Activated CD8-positive, alpha-beta memory T cell treated with anti-CD3 and anti-CD28 coated beads for 1 hour (primary cell): ENCODE measurements at regions not wholly inside any gene's neighbourhood (a gene's known extent, or its start where the extent isn't known, plus 50 kb on each side); places are given as distances from the start of the nearest gene placed in this dataset.

ENCODE experiments used
- DNase-seq, 2 donors: peaks; one replicate each; pipeline ENCODE4 v3.0.0-alpha.2; 2020; ENCODE audit warnings: low read depth in 1 of 2; ENCODE audit errors: extremely low read depth in 1 of 2

DNA sequence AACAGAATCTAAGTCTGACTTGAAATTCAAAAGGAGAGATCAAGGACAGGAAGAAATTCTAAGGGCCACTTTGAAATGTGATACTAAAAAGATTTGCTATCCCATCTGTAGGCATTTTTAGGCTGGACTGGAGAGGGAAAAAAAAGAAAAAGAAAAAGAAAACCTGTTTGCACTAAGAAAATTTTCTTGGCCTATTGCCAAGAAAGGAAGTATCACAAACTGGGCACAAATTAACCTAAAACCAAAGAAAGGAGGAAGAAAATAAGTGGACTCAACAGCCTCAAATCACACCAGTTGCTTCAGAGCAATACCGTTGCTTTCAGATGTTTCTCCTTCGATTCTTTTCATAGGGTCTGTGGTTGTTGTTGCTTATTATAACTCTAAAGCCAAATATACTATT, 287.9 kb upstream of the VRK2 start:
- DNase-seq, result no peak

DNA sequence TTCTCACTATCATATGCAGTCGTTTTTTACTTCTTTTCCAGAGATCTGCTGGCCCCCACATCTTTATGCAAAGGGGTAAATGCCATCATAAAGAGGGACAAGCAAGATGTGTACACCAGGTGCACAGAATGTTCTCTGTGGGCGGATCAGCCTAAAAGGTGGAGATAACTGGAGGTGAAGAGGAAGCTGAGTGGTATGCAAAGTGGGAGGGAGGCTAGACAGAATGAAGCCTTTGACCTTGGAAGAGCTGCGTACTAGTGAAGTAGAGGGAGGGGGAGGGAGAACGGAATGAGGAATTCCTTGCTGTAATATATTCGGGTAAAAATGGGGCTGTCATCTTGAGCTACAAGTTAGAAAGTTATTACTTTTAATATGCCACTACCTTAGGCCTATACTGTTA, 287.5 kb upstream of the VRK2 start:
- no peak for DNase-seq

DNA sequence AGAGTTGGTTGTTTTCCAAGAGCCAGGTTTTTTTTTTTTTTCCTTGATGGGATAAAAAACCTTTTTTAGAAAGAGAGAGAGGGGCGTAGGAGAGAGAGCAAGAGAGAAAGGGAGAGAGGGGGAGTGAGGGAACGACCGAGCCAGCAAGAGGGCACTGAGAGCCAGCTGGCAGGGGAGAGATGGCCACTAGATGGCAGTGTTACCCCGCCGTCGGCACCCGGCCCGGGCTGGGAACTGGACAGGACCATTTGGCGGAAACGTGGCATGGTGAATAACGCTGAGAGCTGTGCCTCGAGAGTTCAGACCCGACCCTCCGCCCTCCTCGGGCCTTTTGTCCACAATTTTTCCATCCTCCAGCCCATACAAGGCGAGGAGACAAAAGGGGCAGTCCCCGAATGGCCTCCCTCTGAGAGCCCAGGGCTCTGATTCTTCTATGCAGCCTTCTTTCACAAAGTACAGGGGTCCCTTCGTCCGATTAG, 286.7 kb upstream of the VRK2 start:
- peak; percentile 16 to 57 for DNase-seq

DNA sequence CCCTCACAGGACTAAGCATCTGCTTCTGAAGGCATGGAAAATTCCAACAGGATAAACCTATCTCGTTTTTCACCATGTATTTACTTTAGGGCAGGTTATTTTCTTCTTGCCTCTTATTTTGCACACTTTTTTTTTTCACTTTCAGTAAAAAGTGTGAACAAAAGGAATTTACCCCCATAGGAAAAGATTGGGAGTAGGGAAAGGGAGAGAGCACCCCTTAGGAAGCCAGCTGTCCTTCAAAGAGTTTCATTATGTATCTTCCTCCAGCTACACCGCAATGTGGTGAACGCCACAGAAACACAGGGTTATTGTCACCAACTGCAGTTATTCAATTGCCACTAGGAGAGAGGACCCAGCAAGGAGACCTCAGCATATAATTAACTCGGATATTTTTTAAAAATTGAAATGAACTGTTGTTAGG, 286.2 kb upstream of the VRK2 start:
- no peak for DNase-seq

DNA sequence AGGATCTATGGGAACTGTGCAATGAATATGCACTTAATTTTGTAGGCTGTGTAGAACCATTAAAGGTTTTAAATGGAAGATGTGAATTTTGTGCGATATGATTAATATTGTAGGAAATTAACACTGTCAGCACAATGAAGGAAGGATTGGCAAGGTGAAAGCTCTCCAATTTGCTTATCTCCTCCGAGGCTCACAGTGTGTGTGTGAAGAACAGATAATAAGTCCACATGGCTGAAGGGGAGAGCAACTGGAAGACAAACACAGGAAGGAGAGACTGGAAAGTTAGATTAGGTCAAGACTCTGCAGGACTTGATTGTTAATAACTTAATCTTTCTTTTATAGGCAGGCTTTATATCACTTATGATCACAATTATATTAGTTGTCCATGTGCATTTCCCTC, 269.7 kb upstream of the VRK2 start:
- no peak for DNase-seq

DNA sequence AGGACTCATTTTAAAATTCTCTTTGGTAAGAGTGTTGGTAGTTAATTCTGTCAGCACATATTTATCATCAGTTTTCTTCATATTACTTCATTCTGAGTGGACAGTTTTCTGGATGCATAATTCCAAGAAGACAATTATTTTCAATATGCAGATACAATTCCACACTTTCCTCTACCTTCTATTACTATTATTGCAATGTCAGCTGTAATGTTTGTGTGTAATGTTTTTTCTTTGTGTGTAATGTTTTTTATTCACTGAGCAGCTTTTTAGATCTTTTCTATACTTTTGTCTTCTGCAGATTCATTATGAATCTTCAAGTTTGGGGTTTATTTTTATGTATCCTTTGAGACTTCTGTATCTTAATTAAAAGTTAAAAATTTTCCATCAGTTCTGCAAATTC, 264.0 kb upstream of the VRK2 start:
- DNase-seq, result no peak

DNA sequence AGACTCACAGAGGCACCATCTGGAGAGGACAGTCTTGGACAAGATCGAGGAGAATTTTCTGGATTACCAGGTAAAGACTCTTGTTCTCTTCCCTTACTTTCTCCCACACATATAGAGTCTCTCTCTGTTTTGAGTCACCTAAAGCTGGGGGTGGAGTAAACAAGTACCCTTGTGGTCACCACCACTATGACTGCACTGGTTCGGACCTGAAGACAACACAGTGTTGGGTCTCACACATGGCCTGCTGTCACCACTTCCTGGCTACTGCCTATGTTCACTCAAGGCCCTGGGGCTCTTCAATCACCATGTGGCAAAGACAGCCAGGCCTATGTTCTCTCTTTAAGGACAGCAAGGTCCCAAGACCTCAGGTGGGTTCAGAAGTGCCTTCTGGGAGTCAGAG, 253.3 kb upstream of the VRK2 start:
- no peak for DNase-seq

DNA sequence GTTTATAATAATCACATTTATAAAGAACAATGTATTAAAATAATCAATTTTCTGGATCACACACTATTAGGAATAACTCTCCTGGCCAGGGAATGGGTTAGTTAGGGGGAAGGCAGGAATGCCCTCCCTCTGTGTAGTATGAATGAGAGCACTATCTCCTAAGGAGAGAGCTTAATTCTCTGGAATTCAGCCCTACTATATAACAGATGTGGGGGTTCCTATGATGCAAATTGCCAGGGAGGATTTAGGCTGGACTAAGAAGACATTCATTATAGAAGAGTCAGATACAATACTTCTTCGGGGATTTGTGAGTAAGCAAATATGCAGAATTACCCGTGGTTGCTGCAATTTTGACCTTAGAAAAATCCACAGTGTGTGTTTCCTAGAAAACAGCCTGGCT, 250.1 kb upstream of the VRK2 start:
- DNase-seq, result no peak

DNA sequence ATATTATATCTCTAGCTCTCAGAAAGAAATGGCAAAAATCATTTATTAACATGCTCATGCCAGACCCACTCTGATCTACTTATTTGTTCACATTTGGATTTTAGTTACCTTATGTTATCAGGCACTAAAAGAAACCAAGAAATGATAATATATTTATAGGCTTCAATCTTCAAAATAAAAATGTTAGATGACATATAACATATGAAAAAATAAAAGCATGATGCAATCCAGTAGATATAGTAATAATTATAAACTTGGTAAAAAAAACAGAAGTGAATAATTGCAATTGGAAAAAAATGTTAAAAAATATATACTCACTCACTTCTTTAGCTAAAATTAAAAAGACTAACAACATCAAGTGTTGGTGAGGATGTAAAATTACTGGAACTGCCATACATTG, 248.3 kb upstream of the VRK2 start:
- no peak for DNase-seq

DNA sequence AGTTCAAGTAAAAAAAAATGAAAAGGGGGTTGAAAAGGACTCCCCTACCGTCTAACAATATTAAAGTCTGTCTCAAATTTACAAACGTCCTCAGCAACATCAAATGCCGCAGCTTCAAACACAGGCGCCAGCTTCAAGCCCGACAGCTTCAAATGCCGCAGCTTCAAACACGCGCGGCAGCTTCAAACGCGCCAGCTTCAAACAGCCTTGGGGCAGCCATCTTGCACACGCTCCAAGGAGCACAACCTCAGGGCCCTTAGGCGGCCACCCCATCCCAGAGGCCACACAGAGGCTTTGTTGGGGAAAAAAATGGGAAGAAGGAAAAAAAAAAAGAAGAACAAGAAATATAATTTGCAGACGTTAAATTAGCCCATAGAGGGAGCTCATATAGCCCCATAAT, 244.4 kb upstream of the VRK2 start:
- no peak for DNase-seq

DNA sequence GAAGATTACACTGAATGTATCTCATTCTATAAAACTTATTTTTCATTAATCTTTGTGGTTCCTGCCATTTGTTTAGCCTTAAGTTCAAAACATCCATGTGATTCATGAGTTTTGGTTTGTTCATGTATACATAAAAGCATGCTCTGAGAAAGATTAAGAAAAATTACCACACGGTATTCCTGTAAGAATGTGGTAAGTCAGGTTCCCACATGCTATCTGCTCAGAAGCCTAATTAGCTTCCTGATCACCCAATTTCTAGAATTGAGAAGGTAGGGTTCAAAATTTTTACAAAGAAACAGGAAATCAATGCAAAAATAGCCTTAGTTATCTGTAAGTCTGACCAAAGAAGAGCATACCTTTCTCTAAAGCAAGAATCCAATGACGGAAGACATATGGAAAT, 241.6 kb upstream of the VRK2 start:
- DNase-seq, result no peak

DNA sequence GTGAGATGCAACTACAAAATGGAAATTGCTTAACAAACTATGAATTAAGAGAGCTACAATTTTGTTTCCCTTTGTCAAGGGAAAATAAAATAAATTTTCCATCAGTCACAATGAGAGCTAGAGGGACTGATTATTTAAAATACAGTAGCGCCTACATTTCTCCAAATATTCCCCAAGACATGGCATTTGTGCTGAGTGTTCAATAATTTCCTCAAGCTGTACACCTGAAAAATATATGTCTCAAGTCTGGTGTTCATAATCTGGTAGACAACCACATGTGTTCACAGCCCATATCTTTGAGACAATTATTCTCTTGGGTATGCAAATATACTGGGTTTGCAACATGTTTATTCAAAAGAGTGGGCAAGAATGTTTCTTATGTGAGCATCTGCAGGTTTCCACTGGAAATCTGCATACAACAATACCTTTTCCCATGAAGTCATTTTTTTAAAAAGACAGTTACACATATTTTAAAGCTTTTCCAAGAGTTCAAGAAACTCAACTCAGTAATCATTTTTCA, 240.1 kb upstream of the VRK2 start:
- DNase-seq, result no peak

DNA sequence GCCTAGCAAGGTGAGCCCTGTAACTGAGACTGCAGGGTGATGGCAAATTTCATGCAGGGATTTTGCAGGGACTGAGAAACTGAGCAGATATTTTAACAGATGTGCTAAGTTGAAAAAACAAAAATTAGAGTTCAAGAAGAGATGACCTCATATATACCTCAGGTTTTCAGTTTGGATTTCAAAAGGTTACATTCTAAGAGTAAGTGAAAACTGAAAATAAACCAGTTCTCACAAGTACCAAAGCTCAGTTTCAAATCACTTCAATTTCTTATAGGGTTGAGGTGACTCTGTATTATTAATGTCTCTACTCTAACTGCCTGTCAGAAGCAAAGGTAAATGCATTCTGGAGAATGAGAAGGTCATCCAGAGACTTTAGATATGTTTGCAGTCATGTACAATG, 237.4 kb upstream of the VRK2 start:
- DNase-seq, result no peak

DNA sequence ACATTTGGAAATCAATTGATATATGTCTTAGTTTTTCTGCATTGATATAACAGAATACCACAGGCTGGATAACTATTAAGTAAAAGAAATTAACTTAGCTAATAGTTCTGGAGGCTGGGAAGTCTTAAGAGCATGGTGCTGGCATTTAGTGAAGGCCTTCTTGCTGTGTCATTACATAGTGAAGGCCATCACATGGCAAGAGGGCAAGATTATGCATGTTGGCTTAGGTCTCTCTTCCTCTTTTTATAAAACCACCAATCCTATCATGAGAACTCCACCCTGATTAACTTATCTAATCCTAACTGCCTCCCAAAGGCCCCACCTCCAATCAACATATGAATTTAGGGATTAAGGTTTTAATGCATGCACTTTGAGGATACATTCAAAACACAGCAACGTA, 225.5 kb upstream of the VRK2 start:
- no peak for DNase-seq

DNA sequence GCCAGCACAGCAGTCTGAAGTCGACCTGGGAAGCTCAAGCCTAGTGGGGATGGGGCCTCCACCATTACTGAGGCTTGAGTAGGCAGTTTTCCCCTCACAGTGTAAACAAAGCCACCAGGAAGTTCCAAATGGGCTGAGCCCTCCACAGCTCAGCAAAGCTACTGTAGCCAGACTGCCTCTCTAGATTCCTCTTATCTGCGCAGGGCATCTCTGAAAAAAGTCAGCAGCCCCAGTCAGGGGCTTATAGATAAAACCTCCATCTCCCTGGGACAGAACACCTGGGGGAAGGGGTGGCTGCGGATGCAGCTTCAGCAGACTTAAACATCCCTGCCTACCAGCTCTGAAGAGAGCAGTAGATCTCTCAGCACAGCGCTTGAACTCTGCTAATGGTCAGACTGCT, 218.4 kb upstream of the VRK2 start:
- DNase-seq, result no peak

DNA sequence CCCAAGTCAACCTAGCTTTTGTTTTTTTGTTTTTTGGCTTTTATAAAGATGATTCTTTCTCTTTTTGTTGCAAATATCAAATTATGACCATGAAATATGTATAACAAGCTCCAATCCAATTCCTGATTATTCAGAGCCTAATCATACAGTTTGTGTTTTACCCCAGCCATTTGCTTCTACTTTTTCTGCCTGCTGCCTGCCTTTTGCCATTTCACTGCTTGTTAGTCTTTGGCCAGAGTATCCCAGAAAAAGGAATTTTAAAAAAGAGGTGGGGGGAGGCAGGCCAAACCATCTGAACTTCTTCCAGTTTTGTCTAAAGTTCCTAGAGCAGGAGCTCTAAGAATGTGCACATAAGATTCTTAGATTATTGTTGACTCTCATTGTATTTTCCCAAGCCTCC, 211.9 kb upstream of the VRK2 start:
- DNase-seq, result no peak

DNA sequence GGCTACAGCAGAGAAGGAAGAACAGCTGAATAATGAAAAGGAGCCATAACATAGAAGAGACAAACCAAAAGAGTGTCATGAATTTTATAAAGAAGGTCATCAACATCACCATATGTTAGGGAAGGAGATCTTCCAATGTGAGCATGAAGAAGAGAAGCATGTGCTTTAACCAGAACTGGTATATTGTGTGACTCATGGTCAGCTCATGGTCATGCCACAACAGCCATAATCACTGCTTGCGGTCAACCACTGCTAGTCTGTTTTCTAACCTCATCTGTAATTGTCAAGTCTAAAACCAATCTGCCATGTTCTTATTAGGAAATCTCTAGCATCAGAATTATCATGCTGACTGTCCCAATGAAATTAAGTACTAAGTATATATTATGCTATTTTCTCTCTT, 204.1 kb upstream of the VRK2 start:
- DNase-seq, result no peak

DNA sequence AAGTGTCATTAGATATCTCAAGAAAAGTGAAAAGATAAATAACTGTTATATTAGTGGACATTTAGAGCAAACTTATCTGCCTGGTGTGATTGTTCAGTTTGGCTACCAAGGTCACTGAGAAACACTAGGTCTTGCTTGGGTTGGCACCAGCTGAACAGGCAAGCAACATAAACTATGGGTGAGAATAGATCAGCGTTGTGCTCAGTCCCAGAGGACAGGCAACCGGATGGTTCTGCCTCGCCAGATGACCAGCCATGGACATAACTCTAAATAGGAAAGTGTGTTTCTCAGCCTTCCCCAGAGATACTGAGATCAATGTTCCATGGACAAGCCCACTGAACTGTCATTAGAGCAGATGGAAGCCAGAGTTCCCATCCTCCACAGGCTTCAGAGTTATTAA, 203.4 kb upstream of the VRK2 start:
- no peak for DNase-seq

DNA sequence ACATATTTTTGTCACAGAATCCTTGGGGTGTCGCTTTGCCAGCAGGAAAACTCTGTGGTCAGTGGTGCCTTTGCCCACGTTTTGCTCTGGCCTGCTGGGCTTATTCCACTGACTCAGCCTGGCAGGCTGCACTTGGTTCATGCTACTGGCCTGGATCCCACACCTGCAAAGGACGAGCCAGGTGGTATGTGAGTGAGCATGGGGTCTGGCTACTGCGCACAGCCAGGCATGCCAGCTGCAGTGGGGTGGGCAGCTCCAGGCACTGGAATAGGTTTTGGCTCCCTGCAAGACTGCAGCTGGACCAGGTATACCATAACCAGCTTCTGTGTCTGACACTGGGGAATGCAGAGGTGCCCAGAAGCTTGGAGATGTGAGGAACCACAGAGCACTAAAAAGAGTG, 197.9 kb upstream of the VRK2 start:
- no peak for DNase-seq

DNA sequence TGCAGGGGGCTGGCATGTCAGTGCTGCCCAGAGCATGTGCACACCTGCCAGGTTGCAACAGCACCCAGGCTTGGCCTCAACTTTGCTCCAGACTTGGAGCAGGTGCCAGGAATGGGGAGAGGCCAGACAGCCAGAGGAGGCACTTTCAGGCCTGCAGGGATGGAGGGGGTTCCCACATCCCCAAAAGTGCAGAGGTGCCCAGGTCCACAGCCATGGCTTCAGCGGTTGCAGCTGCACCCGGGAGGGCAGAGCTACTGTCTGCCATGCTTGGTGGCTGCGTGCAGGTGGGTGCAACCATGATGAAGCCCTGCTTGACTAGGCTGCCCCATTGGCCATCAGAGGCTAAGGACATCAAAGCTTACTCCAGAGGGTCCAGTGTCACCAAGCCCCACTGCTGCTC, 196.8 kb upstream of the VRK2 start:
- no peak for DNase-seq

DNA sequence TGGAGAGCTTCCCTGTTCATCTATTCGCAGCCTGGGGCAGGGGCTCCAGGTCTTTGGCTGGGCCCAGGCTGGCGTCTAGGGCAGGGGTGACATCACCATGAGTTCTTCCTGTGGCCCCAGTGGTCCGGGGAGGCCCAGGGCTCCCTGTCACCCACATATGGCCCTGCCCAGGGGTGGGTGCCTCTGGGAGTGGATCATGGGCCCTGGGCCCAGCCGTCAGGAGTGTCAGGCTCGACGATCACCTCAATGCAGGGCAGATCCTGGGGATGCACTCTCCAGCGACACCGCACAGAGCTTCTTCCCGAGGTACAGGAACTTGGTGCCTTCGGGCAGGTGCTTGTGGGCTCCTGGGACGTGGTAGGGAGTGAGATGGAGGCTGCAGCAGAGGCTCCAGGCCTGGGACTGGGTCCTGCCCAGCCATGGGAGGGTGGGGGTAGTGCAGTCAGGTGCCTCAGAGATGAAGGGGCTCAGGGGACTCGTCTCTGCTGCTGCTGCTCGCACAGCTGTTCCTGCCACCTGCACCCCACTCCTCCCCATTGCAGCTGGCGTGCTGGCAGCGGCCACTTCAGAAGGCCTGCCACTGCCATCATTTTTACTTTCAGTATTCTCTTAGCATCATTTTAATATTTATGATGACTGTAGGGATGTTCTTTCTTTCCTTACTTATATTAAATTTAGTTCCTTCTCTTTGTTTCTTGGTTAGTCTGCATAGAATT, 196.0 kb upstream of the VRK2 start:
- DNase-seq, result no peak

DNA sequence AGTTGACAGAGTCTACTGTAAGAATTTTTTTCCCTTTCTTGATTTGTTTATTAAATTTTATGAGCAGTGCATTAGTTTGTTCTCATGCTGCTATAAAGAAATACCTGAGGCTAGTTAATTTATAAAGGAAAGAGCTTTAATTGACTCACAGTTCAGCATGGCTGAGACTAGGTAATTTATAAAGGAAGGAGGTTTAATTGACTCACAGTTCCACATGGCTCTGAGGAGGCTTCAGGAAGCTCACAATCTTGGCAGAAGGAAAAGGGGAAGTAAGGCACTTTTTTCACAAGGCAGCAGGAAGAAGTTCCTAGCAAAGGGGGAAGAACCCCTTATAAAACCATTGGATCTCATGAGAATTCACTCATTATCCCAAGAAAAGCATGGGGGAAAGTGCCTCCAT, 191.4 kb upstream of the VRK2 start:
- no peak for DNase-seq

DNA sequence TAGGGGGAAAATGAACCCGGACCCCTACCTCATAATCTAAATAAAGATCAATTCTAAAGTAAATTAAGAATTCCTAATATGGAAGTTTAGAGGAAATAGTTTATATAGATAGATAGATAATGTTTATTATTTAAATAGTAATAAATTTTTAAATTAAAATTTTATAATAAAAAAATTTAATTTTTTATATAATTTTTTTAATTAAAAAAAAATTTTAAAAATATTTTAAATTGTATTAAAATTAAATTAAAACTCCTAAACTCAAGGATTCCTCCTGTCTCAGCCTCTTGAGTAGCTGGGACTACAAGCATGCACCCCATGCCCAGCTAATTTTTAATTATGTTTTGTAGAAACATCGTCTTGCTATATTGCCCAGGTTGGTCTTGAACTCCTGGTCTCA, 186.9 kb upstream of the VRK2 start:
- no peak for DNase-seq
